ENCODE measurements at regions not wholly inside any gene's neighbourhood (a gene's known extent, or its start where the extent isn't known, plus 50 kb on each side); places are given as distances from the start of the nearest gene placed in this dataset.
A peak's percentile ranks its signal among the peaks of the same experiment; 100 is the strongest.

DNA sequence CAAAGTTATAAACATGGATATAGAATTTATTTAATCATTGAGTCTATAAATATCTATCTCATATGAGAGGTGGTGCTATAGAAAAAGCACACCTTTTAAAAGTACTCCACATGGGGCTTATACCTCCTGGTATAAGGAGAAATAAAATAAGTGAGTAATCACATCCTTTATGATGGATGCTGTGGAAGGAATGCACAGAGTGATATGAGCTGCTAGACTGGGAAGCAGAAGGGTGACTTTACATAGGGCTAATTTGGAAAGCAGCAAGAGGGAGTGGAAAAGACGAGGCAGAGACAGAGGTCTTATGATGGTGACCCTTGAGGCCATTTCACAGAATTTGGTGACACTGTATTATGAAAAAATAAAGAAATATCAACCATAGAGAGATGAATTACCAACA is 59.4 kb upstream of the AHR start:
- 81% methylated on average over 1 of the region's 1 CpG for WGBS (ENCODE audit: missing lambda C conversion rate)
- no peak for DNase-seq (ENCODE audit: low read depth in 1 of 2, low spot score in 1 of 2)
- 0 out of 6 replicates have a peak, but pooled peaks of 1 of the 2 experiments have one; percentile 14 for ATAC-seq
- Histone ChIP-seq H3K27ac (peak overlapping the region in 1 of 2 experiments; percentile 50; a peak in 1 of 6 replicates), H3K4me3 (no peak overlapping the region), H3K9me3 (no peaks in the 10 kb centered on the region), H3K4me2 (peak overlapping the region; percentile 57), H3K4me1 (peaks cover 30% of the 10 kb centered on the region)
- ChIA-PET POLR2A (no interaction called here), CTCF (interaction anchor here (0.6 to 1.3 kb wide), 2 partner anchors 12 to 36 kb away, joined by 3 to 4 read pairs; no protein-coding TSS in a partner anchor)
- TF ChIP-seq MYC (IDR thresholded peaks at IDR 0.05; ENCODE audit: borderline replicate concordance, low read length): no peak
- TF ChIP-seq HOXB5 (CRISPR knock-in tag; IDR thresholded peaks at IDR 0.05): no peak
- no peak for TF ChIP-seq TP53 (CRISPR knock-in tag; IDR thresholded peaks at IDR 0.05)
- no peak for TF ChIP-seq NFE2L2 (conservative IDR thresholded peaks at IDR 0.05; ENCODE audit: low read length)
- TF ChIP-seq POLR2A (IDR thresholded peaks at IDR 0.05; ENCODE audit: low read length): no peak
- TF ChIP-seq RARB (CRISPR knock-in tag; IDR thresholded peaks at IDR 0.05): no peak
- TF ChIP-seq HEYL (CRISPR knock-in tag; IDR thresholded peaks at IDR 0.05): no peak
- TF ChIP-seq CBX8 (IDR thresholded peaks at IDR 0.05): no peak
- no peak for TF ChIP-seq BHLHE40 (IDR thresholded peaks at IDR 0.05; ENCODE audit: low read depth, low read length)
- TF ChIP-seq KDM1A (IDR thresholded peaks at IDR 0.05; ENCODE audit: low read depth): no peak
- TF ChIP-seq HOXA7 (CRISPR knock-in tag; IDR thresholded peaks at IDR 0.05): no peak
- TF ChIP-seq FOSB (CRISPR knock-in tag; IDR thresholded peaks at IDR 0.05): no peak
- no peak for TF ChIP-seq EHMT2 (IDR thresholded peaks at IDR 0.05; ENCODE audit: low read depth)
- TF ChIP-seq HDAC2 (IDR thresholded peaks at IDR 0.05): no peak
- no peak for FAIRE-seq

- CTCF ChIA-PET: interaction anchor here (1.3 to 1.5 kb wide), 2 partner anchors 9 to 11 kb away, joined by 3 read pairs; no protein-coding TSS in a partner anchor
- Histone ChIP-seq H3K4me1 (peaks cover 22% of the 10 kb centered on the region), H3K27ac (peak overlapping the region; percentile 24 to 67; a peak in 4 of 6 replicates), H3K4me3 (no peak overlapping the region), H3K9me3 (no peaks in the 10 kb centered on the region), H3K4me2 (peak overlapping the region; percentile 57)
- DNase-seq (ENCODE audit: low read depth in 1 of 2, low spot score in 1 of 2): peak; percentile 35 to 63
- FAIRE-seq: peak; percentile 78
- ATAC-seq: peak; percentile 91 to 93
- 47% methylated on average over 7 of the region's 7 CpGs for WGBS (ENCODE audit: missing lambda C conversion rate)
- POLR2A ChIA-PET: interaction anchor here (0.6 to 1.0 kb wide), 2 partner anchors 35 to 58 kb away, joined by 3 to 5 read pairs; partner anchors contain the start of gene AHR
- no peak for TF ChIP-seq RFX5 (IDR thresholded peaks at IDR 0.05)
- TF ChIP-seq, protein P1, sequence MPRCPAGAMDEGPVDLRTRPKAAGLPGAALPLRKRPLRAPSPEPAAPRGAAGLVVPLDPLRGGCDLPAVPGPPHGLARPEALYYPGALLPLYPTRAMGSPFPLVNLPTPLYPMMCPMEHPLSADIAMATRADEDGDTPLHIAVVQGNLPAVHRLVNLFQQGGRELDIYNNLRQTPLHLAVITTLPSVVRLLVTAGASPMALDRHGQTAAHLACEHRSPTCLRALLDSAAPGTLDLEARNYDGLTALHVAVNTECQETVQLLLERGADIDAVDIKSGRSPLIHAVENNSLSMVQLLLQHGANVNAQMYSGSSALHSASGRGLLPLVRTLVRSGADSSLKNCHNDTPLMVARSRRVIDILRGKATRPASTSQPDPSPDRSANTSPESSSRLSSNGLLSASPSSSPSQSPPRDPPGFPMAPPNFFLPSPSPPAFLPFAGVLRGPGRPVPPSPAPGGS (IDR thresholded peaks at IDR 0.05): peak; percentile 97; the same call in 2 of the 3 replicates
- TF ChIP-seq, protein P2, sequence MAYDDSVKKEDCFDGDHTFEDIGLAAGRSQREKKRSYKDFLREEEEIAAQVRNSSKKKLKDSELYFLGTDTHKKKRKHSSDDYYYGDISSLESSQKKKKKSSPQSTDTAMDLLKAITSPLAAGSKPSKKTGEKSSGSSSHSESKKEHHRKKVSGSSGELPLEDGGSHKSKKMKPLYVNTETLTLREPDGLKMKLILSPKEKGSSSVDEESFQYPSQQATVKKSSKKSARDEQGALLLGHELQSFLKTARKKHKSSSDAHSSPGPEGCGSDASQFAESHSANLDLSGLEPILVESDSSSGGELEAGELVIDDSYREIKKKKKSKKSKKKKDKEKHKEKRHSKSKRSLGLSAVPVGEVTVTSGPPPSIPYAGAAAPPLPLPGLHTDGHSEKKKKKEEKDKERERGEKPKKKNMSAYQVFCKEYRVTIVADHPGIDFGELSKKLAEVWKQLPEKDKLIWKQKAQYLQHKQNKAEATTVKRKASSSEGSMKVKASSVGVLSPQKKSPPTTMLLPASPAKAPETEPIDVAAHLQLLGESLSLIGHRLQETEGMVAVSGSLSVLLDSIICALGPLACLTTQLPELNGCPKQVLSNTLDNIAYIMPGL (CRISPR knock-in tag; IDR thresholded peaks at IDR 0.05; ENCODE audit: borderline replicate concordance): no peak
- TF ChIP-seq NR3C1 (IDR thresholded peaks at IDR 0.05): no peak
- no peak for TF ChIP-seq TFCP2L1 (CRISPR knock-in tag; IDR thresholded peaks at IDR 0.05)
- no peak for TF ChIP-seq SREBF2 (IDR thresholded peaks at IDR 0.05)
- TF ChIP-seq, protein P3, sequence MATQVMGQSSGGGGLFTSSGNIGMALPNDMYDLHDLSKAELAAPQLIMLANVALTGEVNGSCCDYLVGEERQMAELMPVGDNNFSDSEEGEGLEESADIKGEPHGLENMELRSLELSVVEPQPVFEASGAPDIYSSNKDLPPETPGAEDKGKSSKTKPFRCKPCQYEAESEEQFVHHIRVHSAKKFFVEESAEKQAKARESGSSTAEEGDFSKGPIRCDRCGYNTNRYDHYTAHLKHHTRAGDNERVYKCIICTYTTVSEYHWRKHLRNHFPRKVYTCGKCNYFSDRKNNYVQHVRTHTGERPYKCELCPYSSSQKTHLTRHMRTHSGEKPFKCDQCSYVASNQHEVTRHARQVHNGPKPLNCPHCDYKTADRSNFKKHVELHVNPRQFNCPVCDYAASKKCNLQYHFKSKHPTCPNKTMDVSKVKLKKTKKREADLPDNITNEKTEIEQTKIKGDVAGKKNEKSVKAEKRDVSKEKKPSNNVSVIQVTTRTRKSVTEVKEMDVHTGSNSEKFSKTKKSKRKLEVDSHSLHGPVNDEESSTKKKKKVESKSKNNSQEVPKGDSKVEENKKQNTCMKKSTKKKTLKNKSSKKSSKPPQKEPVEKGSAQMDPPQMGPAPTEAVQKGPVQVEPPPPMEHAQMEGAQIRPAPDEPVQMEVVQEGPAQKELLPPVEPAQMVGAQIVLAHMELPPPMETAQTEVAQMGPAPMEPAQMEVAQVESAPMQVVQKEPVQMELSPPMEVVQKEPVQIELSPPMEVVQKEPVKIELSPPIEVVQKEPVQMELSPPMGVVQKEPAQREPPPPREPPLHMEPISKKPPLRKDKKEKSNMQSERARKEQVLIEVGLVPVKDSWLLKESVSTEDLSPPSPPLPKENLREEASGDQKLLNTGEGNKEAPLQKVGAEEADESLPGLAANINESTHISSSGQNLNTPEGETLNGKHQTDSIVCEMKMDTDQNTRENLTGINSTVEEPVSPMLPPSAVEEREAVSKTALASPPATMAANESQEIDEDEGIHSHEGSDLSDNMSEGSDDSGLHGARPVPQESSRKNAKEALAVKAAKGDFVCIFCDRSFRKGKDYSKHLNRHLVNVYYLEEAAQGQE (IDR thresholded peaks at IDR 0.05): no peak
- TF ChIP-seq RNF2 (IDR thresholded peaks at IDR 0.05; ENCODE audit: borderline replicate concordance, low read depth): no peak
- TF ChIP-seq, protein P4, sequence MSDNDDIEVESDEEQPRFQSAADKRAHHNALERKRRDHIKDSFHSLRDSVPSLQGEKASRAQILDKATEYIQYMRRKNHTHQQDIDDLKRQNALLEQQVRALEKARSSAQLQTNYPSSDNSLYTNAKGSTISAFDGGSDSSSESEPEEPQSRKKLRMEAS (IDR thresholded peaks at IDR 0.05): peak; percentile 77
- TF ChIP-seq HEYL (CRISPR knock-in tag; IDR thresholded peaks at IDR 0.05): no peak
- peak; percentile 54; the same call in 2 of the 3 replicates for TF ChIP-seq SMC3 (IDR thresholded peaks at IDR 0.05)
- no peak for TF ChIP-seq EHMT2 (IDR thresholded peaks at IDR 0.05; ENCODE audit: low read depth)
- no peak for TF ChIP-seq MAZ (IDR thresholded peaks at IDR 0.05; ENCODE audit: borderline replicate concordance, low read depth, low read length)
- 0 out of 2 replicates have a peak, but pooled peaks have one; percentile 46 for TF ChIP-seq RARB (CRISPR knock-in tag; IDR thresholded peaks at IDR 0.05)
- TF ChIP-seq GATA3 (IDR thresholded peaks at IDR 0.05; ENCODE audit: borderline replicate concordance): peak; percentile 99
- TF ChIP-seq ATOH8 (CRISPR knock-in tag; IDR thresholded peaks at IDR 0.05; ENCODE audit: low read depth): no peak
- peak; percentile 69 to 80; a peak in 4 of 5 replicates for TF ChIP-seq EP300 (IDR thresholded peaks at IDR 0.05)
- peak; percentile 90 for TF ChIP-seq FOSL2 (IDR thresholded peaks at IDR 0.05)
- TF ChIP-seq FOSL2 (CRISPR knock-in tag; IDR thresholded peaks at IDR 0.05): peak; percentile 94
- peak; percentile 43; the same call in 1 of the 2 replicates for TF ChIP-seq ESRRA (IDR thresholded peaks at IDR 0.05; ENCODE audit: borderline replicate concordance, low read length)
These were observed 58.5 kb upstream of the AHR start for GRCh38 chr7:17239683-17240521.
